DMS53 treated with DMSO at 0.1 percent for 48 hours (cell line): ENCODE measurements at regions not wholly inside any gene's neighbourhood (a gene's known extent, or its start where the extent isn't known, plus 50 kb on each side); places are given as distances from the start of the nearest gene placed in this dataset.
"Not testable (repeated sequence)": the region's sequence is repeated elsewhere in the genome, so short reads cannot be mapped to it uniquely, and the experiment has no call there.

Experiments used
- DNase-seq: peaks from one replicate; lab custom pipeline; 2025; ENCODE audit not compliant: unreplicated experiment; lab: John Stamatoyannopoulos, UW

GRCh38 chr5:153352685-153353219 lies 137.7 kb upstream of the GRIA1 start:
- no peak for DNase-seq

GRCh38 chr5:153357493-153358112 lies 132.9 kb upstream of the GRIA1 start:
- DNase-seq = no peak

GRCh38 chr5:153358315-153358976 lies 132.0 kb upstream of the GRIA1 start:
- DNase-seq = no peak

GRCh38 chr5:153360860-153361259 lies 129.6 kb upstream of the GRIA1 start:
- no peak for DNase-seq

- no peak for DNase-seq
These were observed 128.6 kb upstream of the GRIA1 start for GRCh38 chr5:153361735-153362409.

- no peak for DNase-seq
These were observed 124.9 kb upstream of the GRIA1 start for GRCh38 chr5:153365547-153365946.

- no peak for DNase-seq
These were observed 123.0 kb upstream of the GRIA1 start for GRCh38 chr5:153367466-153367865.

- no peak for DNase-seq
These were observed 117.9 kb upstream of the GRIA1 start for GRCh38 chr5:153372425-153373129.

- DNase-seq = no peak
These were observed 117.4 kb upstream of the GRIA1 start for GRCh38 chr5:153373130-153373498.

- DNase-seq = not testable (repeated sequence)
These were observed 108.8 kb upstream of the GRIA1 start for GRCh38 chr5:153381630-153382029.

GRCh38 chr5:153390569-153390968 lies 99.9 kb upstream of the GRIA1 start:
- DNase-seq = no peak

GRCh38 chr5:153399595-153399994 lies 90.9 kb upstream of the GRIA1 start:
- DNase-seq = no peak

GRCh38 chr5:153400931-153401330 lies 89.5 kb upstream of the GRIA1 start:
- DNase-seq = no peak

- DNase-seq = no peak
These were observed 87.9 kb upstream of the GRIA1 start for GRCh38 chr5:153402550-153402949.

- DNase-seq = no peak
These were observed 87.0 kb upstream of the GRIA1 start for GRCh38 chr5:153403470-153403869.

- DNase-seq = no peak
These were observed 85.7 kb upstream of the GRIA1 start for GRCh38 chr5:153404747-153405146.

- no peak for DNase-seq
These were observed 68.8 kb upstream of the GRIA1 start for GRCh38 chr5:153421676-153422075.

GRCh38 chr5:153425914-153426313 lies 64.6 kb upstream of the GRIA1 start:
- peak; percentile 44 for DNase-seq

- no peak for DNase-seq
These were observed 60.6 kb upstream of the GRIA1 start for GRCh38 chr5:153429761-153430380.

- no peak for DNase-seq
These were observed 57.9 kb upstream of the GRIA1 start for GRCh38 chr5:153432583-153432982.

GRCh38 chr5:153437251-153437650 lies 53.2 kb upstream of the GRIA1 start:
- no peak for DNase-seq
